ENCODE measurements at regions not wholly inside any gene's neighbourhood (a gene's known extent, or its start where the extent isn't known, plus 50 kb on each side); places are given as distances from the start of the nearest gene placed in this dataset.

- H3K27ac ChIP-seq (ENCODE audit: insufficient read depth, low read length), result no peak overlapping the region
- no peak overlapping the region for H3K4me3 ChIP-seq (replicated peaks in 1 of 4; ENCODE audit: control extremely low read depth in 1 of 4, insufficient read depth in 1 of 4, low read depth in 3 of 4, low read length in 4 of 4)
- H4K20me1 ChIP-seq (ENCODE audit: control insufficient read depth, extremely low read depth, insufficient read depth, low read length), result no peaks in the 10 kb centered on the region
- no peak for TF ChIP-seq CTCF (conservative IDR thresholded peaks at IDR 0.05 in 1 of 2, IDR thresholded peaks at IDR 0.05 in 1 of 2; ENCODE audit: low read depth in 1 of 2, low read length in 2 of 2)
- H3K9me3 ChIP-seq (ENCODE audit: control insufficient read depth, insufficient read depth, low read depth, low read length), result no peaks in the 10 kb centered on the region
- H3K27me3 ChIP-seq (ENCODE audit: control insufficient read depth, insufficient read depth, low read length), result no peaks in the 10 kb centered on the region
- peaks cover 5% of the 10 kb centered on the region for H3K36me3 ChIP-seq (ENCODE audit: control insufficient read depth, insufficient read depth, low read length)
- no peak overlapping the region for H2AFZ ChIP-seq (ENCODE audit: low read length)
- DNase-seq (ENCODE audit: low read depth in 2 of 2), result no peak
- peaks cover 28% of the 10 kb centered on the region for H3K4me1 ChIP-seq (ENCODE audit: control insufficient read depth, extremely low read depth, insufficient read depth, low read length)
- no peak overlapping the region for H3K4me2 ChIP-seq (ENCODE audit: extremely low read depth, insufficient read depth, low read length)
- H3K79me2 ChIP-seq (ENCODE audit: control insufficient read depth, insufficient read depth, low read length), result no peaks in the 10 kb centered on the region
- H3K9ac ChIP-seq (ENCODE audit: insufficient read depth, low read length), result no peak overlapping the region
Observed at GRCh38 chr12:124431971-124432370, 135.4 kb downstream of the NCOR2 start.

DNA sequence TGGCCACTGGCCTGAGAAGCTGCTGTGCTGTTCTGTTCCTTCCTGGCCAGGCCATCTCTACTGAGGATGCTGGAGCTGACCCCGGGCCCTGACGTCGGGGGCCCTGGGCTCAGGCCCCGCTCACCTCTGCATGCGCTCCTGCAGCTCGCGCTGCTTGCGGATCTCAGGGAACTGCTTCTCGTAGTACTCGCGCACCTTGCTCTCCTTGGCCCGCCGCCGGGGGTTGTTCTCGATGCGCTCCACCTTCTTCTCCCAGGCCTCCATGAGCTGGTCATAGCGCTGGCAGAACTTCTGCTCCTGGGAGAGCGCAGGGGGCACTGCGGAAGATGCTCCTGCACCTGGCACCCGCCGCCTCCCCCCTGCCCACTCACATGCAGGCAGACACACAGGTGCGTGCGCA lies 135.6 kb downstream of the RFLNA start:
- no peak overlapping the region for H3K9ac ChIP-seq (ENCODE audit: insufficient read depth, low read length)
- H3K79me2 ChIP-seq (ENCODE audit: control insufficient read depth, insufficient read depth, low read length), result no peaks in the 10 kb centered on the region
- H3K36me3 ChIP-seq (ENCODE audit: control insufficient read depth, insufficient read depth, low read length), result peaks cover 13% of the 10 kb centered on the region
- peaks cover 28% of the 10 kb centered on the region for H3K4me1 ChIP-seq (ENCODE audit: control insufficient read depth, extremely low read depth, insufficient read depth, low read length)
- DNase-seq (ENCODE audit: low read depth in 2 of 2), result no peak
- no peak overlapping the region for H3K4me3 ChIP-seq (replicated peaks in 1 of 4; ENCODE audit: control extremely low read depth in 1 of 4, insufficient read depth in 1 of 4, low read depth in 3 of 4, low read length in 4 of 4)
- H3K27ac ChIP-seq (ENCODE audit: insufficient read depth, low read length), result peak overlapping the region; percentile 77
- no peaks in the 10 kb centered on the region for H4K20me1 ChIP-seq (ENCODE audit: control insufficient read depth, extremely low read depth, insufficient read depth, low read length)
- TF ChIP-seq EZH2 (IDR thresholded peaks at IDR 0.05; ENCODE audit: low read length, missing control alignments), result no peak
- TF ChIP-seq CTCF (conservative IDR thresholded peaks at IDR 0.05 in 1 of 2, IDR thresholded peaks at IDR 0.05 in 1 of 2; ENCODE audit: low read depth in 1 of 2, low read length in 2 of 2), result no peak
- no peak overlapping the region for H2AFZ ChIP-seq (ENCODE audit: low read length)
- no peak overlapping the region for H3K4me2 ChIP-seq (ENCODE audit: extremely low read depth, insufficient read depth, low read length)
- no peaks in the 10 kb centered on the region for H3K27me3 ChIP-seq (ENCODE audit: control insufficient read depth, insufficient read depth, low read length)
- H3K9me3 ChIP-seq (ENCODE audit: control insufficient read depth, insufficient read depth, low read depth, low read length), result no peaks in the 10 kb centered on the region

DNA sequence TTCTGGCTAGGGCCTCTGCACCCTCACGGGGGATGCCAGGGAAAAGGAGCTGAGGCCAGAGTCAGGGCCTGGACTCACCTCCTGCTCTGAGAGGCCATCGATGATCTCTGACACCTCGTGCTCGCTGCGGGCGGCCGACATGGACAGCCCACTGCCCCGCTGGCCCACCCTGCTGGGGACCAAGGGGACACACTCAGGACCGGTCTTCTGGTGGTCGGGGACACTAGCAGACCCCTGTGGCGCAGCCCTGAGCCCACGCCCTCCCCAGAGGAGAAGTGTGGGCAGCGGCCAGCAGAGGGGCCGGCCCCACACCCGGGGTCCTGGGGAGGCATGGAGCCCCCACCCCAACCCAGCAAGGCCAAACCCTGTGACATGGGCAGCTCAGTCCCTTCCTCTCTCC lies 134.6 kb downstream of the RFLNA start:
- Histone ChIP-seq H4K20me1 (ENCODE audit: control insufficient read depth, extremely low read depth, insufficient read depth, low read length) (no peaks in the 10 kb centered on the region), H3K27ac (ENCODE audit: insufficient read depth, low read length) (peak overlapping the region; percentile 77), H3K4me2 (ENCODE audit: extremely low read depth, insufficient read depth, low read length) (no peak overlapping the region), H3K36me3 (ENCODE audit: control insufficient read depth, insufficient read depth, low read length) (peaks cover 13% of the 10 kb centered on the region), H2AFZ (ENCODE audit: low read length) (no peak overlapping the region), H3K4me1 (ENCODE audit: control insufficient read depth, extremely low read depth, insufficient read depth, low read length) (peaks cover 28% of the 10 kb centered on the region), H3K4me3 (replicated peaks in 1 of 4; ENCODE audit: control extremely low read depth in 1 of 4, insufficient read depth in 1 of 4, low read depth in 3 of 4, low read length in 4 of 4) (no peak overlapping the region), H3K9me3 (ENCODE audit: control insufficient read depth, insufficient read depth, low read depth, low read length) (no peaks in the 10 kb centered on the region), H3K27me3 (ENCODE audit: control insufficient read depth, insufficient read depth, low read length) (no peaks in the 10 kb centered on the region), H3K79me2 (ENCODE audit: control insufficient read depth, insufficient read depth, low read length) (no peaks in the 10 kb centered on the region), H3K9ac (ENCODE audit: insufficient read depth, low read length) (peak overlapping the region; percentile 45)
- no peak for DNase-seq (ENCODE audit: low read depth in 2 of 2)
- no peak for TF ChIP-seq CTCF (conservative IDR thresholded peaks at IDR 0.05 in 1 of 2, IDR thresholded peaks at IDR 0.05 in 1 of 2; ENCODE audit: low read depth in 1 of 2, low read length in 2 of 2)
- TF ChIP-seq EZH2 (IDR thresholded peaks at IDR 0.05; ENCODE audit: low read length, missing control alignments), result no peak

Data from fibroblast of lung (primary cell).